ENCODE measurements at regions not wholly inside any gene's neighbourhood (a gene's known extent, or its start where the extent isn't known, plus 50 kb on each side); places are given as distances from the start of the nearest gene placed in this dataset.
"Not testable (repeated sequence)": the region's sequence is repeated elsewhere in the genome, so short reads cannot be mapped to it uniquely, and the experiment has no call there.

DNA sequence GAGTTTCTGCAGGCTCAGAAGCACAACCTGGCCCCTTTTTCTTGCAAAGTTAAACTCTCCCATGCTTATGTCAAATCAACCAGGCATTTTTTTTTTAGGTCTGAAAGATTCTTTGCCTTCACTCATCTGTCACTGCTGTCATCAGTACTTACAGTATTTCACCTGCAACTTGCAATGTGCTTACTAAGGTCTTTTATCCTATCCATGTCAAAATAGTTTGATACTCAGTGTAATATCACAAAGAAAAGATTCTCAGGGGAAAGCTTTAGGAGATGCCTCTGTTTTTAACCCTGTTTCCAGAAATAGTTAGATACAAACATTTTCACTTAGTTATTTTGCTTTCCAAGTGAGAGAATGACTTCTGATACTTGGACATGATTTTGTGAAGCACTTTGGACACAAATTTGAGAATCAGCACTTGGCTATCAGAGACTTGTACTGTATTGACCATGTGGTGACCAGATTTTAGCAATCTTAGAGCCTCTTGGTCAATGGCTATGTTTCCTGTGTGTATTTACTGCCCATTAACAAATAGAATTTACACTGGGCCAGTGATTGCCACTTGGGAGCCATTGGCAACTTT lies 428.2 kb downstream of the IRX1 start:
- H3K36me3 ChIP-seq: no peaks in the 10 kb centered on the region
- no peak for TF ChIP-seq POLR2A (IDR thresholded peaks at IDR 0.05)
- TF ChIP-seq, protein P1, sequence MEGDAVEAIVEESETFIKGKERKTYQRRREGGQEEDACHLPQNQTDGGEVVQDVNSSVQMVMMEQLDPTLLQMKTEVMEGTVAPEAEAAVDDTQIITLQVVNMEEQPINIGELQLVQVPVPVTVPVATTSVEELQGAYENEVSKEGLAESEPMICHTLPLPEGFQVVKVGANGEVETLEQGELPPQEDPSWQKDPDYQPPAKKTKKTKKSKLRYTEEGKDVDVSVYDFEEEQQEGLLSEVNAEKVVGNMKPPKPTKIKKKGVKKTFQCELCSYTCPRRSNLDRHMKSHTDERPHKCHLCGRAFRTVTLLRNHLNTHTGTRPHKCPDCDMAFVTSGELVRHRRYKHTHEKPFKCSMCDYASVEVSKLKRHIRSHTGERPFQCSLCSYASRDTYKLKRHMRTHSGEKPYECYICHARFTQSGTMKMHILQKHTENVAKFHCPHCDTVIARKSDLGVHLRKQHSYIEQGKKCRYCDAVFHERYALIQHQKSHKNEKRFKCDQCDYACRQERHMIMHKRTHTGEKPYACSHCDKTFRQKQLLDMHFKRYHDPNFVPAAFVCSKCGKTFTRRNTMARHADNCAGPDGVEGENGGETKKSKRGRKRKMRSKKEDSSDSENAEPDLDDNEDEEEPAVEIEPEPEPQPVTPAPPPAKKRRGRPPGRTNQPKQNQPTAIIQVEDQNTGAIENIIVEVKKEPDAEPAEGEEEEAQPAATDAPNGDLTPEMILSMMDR (IDR thresholded peaks at IDR 0.05): no peak
- intact Hi-C loops (cut with DNase I): no loop called here
- no peak overlapping the region for H3K27ac ChIP-seq
- no peaks in the 10 kb centered on the region for H3K4me1 ChIP-seq
- H3K27me3 ChIP-seq: no peaks in the 10 kb centered on the region
- no peaks in the 10 kb centered on the region for H3K9me3 ChIP-seq
- no peak overlapping the region for H3K4me3 ChIP-seq (replicated peaks in 1 of 3)
- DNase-seq: no peak

DNA sequence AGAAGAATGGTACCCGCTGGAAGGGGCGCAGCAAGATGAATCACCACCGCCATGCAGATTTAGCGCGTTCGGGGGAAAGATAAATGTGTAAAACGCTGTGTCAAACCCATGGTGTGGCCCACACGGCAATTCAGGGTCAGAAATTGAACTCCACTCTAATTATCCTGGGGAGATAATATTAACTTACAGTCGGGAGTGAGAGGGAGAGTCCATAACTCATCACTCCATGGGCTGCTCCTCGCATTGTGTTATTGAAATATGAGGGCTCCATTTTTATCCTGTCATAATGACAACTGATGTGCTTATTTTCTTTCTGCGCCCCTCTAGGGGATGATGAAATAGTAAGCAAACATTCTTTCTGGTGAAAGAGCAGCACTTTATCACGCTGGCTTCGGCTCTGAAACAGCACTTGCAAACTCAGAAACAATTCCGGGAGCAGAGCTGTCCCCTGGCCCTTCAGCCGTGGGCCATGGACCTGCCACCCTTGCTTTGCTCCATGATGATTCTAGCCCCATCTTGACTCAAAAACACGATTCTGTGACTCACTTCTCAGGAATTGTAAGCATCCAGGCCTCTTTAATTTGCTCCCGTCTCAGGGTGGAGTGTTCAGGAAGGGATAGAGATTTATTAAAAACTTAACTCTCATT lies 431.6 kb downstream of the IRX1 start:
- Histone ChIP-seq H3K4me3 (replicated peaks in 1 of 3) (no peak overlapping the region), H3K36me3 (no peaks in the 10 kb centered on the region), H3K9me3 (no peaks in the 10 kb centered on the region), H3K4me1 (no peaks in the 10 kb centered on the region), H3K27ac (no peak overlapping the region), H3K27me3 (no peaks in the 10 kb centered on the region)
- intact Hi-C loops (cut with DNase I): no loop called here
- no peak for TF ChIP-seq POLR2A (IDR thresholded peaks at IDR 0.05)
- TF ChIP-seq, protein P1 (IDR thresholded peaks at IDR 0.05): no peak
- DNase-seq: no peak
- 68 to 79% methylated on average over 17 of the region's 17 CpGs for WGBS, 2 donors

- H3K36me3 ChIP-seq: no peaks in the 10 kb centered on the region
- no peaks in the 10 kb centered on the region for H3K9me3 ChIP-seq
- H3K4me3 ChIP-seq (replicated peaks in 1 of 3): no peak overlapping the region
- WGBS, 2 donors: 26 to 48% methylated on average over 2 of the region's 2 CpGs
- no peaks in the 10 kb centered on the region for H3K4me1 ChIP-seq
- DNase-seq: no peak
- intact Hi-C loops (cut with DNase I): no loop called here
- H3K27ac ChIP-seq: no peak overlapping the region
- H3K27me3 ChIP-seq: no peaks in the 10 kb centered on the region
- TF ChIP-seq, protein P1 (IDR thresholded peaks at IDR 0.05): no peak
- TF ChIP-seq POLR2A (IDR thresholded peaks at IDR 0.05): no peak
Observed at GRCh38 chr5:4028384-4028783, 432.8 kb downstream of the IRX1 start.

DNA sequence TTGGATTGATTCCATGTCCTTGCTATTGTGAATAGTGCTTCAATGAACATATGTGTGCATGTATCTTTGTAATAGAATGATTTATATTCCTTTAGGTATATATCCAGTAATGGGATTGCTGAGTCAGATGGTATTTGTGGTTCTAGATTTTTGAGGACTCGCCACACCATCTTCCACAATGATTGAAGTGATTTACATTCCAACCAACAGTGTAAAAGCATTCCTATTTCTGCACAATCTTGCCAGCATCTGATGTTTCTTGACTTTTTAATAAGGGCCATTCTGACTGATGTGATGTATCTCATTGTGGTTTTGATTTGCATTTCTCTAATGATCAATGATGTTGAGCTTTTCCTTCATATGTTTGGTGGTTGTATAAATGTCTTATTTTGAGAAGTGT lies 437.9 kb downstream of the IRX1 start:
- H3K27ac ChIP-seq; intact Hi-C loops (cut with DNase I); H3K27me3 ChIP-seq; H3K4me1 ChIP-seq; H3K36me3 ChIP-seq; H3K4me3 ChIP-seq (replicated peaks in 1 of 3); DNase-seq; H3K9me3 ChIP-seq: not testable (repeated sequence)
- WGBS, 2 donors: 84 to 88% methylated on average over 1 of the region's 1 CpG

GRCh38 chr5:4036861-4037260 lies 441.2 kb downstream of the IRX1 start:
- intact Hi-C loops (cut with DNase I): no loop called here
- no peak overlapping the region for H3K27ac ChIP-seq
- no peaks in the 10 kb centered on the region for H3K4me1 ChIP-seq
- no peak for TF ChIP-seq POLR2A (IDR thresholded peaks at IDR 0.05)
- TF ChIP-seq, protein P1 (IDR thresholded peaks at IDR 0.05): no peak
- H3K27me3 ChIP-seq: no peaks in the 10 kb centered on the region
- H3K9me3 ChIP-seq: no peaks in the 10 kb centered on the region
- no peak overlapping the region for H3K4me3 ChIP-seq (replicated peaks in 1 of 3)
- H3K36me3 ChIP-seq: no peaks in the 10 kb centered on the region
- no peak for DNase-seq
- 85 to 91% methylated on average over 5 of the region's 5 CpGs for WGBS, 2 donors

Measured in thyroid gland (tissue), 4 donors.